AG09309 (cell line): ENCODE measurements at regions not wholly inside any gene's neighbourhood (a gene's known extent, or its start where the extent isn't known, plus 50 kb on each side); places are given as distances from the start of the nearest gene placed in this dataset.

Experiments
- DNase-seq: peaks from one replicate; pipeline ENCODE4 v3.0.0-alpha.2; 2010; ENCODE audit warnings: low read depth
- H3K4me3 ChIP-seq: 2 replicates; pipeline ENCODE4 v1.5.1; 2011; ENCODE audit warnings: mild to moderate bottlenecking, low read depth, low read length, moderate library complexity; ENCODE audit not compliant: control insufficient read depth
- TF ChIP-seq, protein P1 (sequence below): IDR thresholded peaks from 2 replicates; pipeline ENCODE4 v1.5.1; 2011; ENCODE audit warnings: mild to moderate bottlenecking, low read depth, low read length, inconsistent platforms; ENCODE audit not compliant: insufficient read depth, control insufficient read depth; ENCODE audit errors: missing control alignments

DNA sequence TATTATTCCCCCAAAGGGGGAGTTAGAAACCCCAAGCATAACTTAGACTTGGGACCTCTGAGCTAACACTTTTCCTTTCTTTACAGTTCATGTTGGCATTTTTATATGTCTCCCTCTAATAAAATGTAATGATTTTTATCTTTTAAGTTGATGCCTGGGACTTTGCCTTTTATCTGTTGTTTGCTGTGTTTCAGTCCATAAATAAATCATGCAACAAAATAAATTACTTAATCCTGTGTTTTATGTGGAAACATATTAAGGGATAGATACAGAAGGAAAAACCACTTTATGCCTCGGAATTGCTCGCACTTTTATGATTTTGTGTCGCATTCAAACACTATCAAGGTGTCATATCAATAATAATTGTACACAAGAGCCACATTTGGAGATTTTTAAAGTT lies 93.7 kb upstream of the TBC1D5 start:
- DNase-seq = no peak
- H3K4me3 ChIP-seq = no peak overlapping the region
- TF ChIP-seq, protein P1, sequence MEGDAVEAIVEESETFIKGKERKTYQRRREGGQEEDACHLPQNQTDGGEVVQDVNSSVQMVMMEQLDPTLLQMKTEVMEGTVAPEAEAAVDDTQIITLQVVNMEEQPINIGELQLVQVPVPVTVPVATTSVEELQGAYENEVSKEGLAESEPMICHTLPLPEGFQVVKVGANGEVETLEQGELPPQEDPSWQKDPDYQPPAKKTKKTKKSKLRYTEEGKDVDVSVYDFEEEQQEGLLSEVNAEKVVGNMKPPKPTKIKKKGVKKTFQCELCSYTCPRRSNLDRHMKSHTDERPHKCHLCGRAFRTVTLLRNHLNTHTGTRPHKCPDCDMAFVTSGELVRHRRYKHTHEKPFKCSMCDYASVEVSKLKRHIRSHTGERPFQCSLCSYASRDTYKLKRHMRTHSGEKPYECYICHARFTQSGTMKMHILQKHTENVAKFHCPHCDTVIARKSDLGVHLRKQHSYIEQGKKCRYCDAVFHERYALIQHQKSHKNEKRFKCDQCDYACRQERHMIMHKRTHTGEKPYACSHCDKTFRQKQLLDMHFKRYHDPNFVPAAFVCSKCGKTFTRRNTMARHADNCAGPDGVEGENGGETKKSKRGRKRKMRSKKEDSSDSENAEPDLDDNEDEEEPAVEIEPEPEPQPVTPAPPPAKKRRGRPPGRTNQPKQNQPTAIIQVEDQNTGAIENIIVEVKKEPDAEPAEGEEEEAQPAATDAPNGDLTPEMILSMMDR = no peak

- TF ChIP-seq, protein P1 = no peak
- DNase-seq = no peak
- no peak overlapping the region for H3K4me3 ChIP-seq
Measured at GRCh38 chr3:17833786-17834559, 91.5 kb upstream of the TBC1D5 start.

GRCh38 chr3:17832016-17832415 lies 89.6 kb upstream of the TBC1D5 start:
- no peak for DNase-seq
- no peak overlapping the region for H3K4me3 ChIP-seq
- TF ChIP-seq, protein P1 = no peak

DNA sequence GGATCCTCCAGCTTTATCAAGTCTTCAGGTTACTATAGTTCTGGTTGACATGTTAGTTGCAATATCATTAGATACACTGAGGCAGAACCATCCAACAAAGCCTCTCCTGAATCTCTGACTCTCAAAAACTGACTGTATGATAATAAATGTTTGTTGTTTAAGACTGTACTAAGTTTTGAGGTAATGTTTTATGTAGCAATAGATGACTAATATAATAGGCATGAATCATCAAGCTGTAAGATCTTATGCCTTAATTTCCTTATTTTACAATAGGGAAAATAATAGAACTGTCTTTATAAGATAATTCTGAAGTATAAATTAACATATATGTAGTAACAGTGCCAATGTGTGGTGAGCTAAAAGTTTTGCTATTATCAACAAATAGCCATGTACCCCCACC lies 88.9 kb upstream of the TBC1D5 start:
- no peak overlapping the region for H3K4me3 ChIP-seq
- TF ChIP-seq, protein P1 = no peak
- no peak for DNase-seq

- DNase-seq = no peak
- TF ChIP-seq, protein P1 = no peak
Measured at GRCh38 chr3:17830788-17831187, 88.4 kb upstream of the TBC1D5 start.

DNA sequence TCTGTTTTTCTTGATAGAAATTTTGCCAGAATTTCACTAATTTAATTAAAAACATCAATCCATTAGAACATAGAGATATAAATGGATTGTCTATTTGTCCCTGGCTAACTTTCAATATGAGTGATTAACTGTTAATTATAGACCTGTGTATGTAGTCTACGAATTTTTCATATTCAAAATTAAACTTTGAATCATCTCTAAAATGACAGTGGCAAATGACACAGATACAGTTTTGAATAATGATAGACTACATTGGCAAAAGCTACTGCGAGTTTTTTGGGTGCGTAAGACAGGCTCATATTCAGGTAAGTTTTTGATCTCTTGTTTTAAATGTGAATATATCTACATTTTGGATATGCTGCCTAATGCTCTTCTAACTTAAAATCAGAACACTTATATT lies 86.0 kb upstream of the TBC1D5 start:
- no peak overlapping the region for H3K4me3 ChIP-seq
- DNase-seq = no peak
- TF ChIP-seq, protein P1 = no peak

More at GRCh38 chr3:17830788-17831187, 88.4 kb upstream of the TBC1D5 start:
- no peak overlapping the region for H3K4me3 ChIP-seq
